NCI-H1048 (cell line): ENCODE measurements at regions not wholly inside any gene's neighbourhood (a gene's known extent, or its start where the extent isn't known, plus 50 kb on each side); places are given as distances from the start of the nearest gene placed in this dataset.
"Not testable (repeated sequence)": the region's sequence is repeated elsewhere in the genome, so short reads cannot be mapped to it uniquely, and the experiment has no call there.

ENCODE experiments used
- DNase-seq: peaks from one replicate; lab custom pipeline; 2025; lab: John Stamatoyannopoulos, UW

DNA sequence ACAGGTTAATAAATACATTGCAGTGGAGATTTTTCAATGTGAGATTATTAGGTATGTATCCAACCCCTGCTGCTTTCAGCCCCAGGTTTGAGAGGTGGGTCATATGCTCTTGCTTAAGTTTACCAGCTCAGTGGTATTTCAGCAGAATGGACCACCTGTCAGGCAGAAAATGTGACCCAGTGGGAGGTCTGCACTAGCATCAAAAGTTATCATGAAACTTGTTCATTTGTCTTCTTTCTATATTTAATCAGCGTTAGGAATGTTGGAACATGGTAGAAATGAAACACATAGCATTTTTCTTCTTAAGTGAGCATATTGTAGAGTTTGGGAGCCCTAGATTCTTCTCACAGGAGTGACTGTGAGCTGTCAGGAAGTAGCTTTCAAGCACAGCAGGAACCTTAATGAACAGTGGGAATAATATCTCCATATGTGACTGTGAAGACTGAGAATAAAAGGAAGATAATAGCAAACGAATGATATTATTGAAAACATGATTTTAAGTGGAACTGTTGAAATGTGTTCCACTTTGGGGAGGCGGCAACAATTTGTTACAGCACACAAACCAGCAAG, 596.9 kb upstream of the CDH6 start:
- DNase-seq = no peak

GRCh38 chr5:30594331-30594730, 599.2 kb upstream of the CDH6 start:
- DNase-seq = no peak

- DNase-seq = no peak
These were observed 600.7 kb upstream of the CDH6 start for GRCh38 chr5:30592833-30593232.

DNA sequence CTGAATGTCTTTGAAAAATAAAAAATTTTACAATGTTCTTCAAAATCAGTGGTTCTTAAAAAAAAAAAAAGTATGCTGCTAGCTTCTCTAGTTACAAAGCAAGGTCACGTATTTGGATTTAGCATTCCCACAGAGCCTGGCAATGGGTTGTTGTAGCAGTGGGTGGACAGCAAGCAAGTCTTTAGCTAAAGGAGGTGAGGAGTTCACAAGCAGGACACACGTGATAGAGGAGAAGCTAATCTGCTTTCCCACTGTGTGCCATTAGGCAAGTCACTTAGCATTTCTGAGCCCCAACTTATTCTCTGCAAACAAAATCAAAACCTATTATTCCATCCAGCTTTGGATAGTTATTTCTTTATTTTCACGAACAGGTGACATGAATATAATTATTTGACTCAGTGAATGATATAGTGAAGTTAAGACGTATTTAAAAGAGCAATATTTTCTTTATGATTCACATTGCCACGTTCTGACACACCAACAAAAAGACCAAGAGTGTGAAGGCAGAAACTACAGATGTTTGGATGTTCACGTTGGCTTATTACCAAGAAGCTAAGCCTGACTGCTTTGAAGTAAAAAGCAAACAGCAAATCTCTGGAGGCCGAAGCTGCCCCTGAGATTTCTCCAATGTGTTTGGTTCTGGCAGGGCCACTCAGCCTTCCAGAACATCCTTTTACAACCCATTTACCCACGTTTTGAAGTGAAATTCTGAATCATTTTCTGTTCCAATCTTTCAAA, 612.1 kb upstream of the CDH6 start:
- no peak for DNase-seq

- no peak for DNase-seq
These were observed 618.7 kb upstream of the CDH6 start for GRCh38 chr5:30574761-30575160.

- no peak for DNase-seq
These were observed 621.2 kb upstream of the CDH6 start for GRCh38 chr5:30572279-30572678.

DNA sequence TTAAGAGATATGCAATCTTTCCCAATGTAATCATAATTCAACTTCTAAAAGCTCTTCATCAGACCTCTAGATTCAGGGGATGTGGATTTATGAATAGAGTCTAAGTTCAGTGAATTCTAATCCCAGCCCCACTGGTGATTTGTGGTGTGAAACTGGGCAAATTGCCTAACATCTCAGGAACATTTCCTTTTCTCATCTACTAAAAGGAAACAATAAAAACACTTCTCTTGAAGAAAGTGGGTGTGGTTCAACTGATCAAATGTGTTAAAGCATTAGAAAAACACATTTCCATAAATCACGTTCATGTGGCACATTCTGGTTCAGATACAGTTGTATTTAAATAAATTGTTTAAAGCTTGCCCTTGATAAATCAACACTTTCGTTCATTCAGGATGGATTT, 631.7 kb upstream of the CDH6 start:
- DNase-seq = no peak

- no peak for DNase-seq
These were observed 641.9 kb upstream of the CDH6 start for GRCh38 chr5:30551618-30552017.

GRCh38 chr5:30548580-30549305, 644.7 kb upstream of the CDH6 start:
- DNase-seq = no peak

DNA sequence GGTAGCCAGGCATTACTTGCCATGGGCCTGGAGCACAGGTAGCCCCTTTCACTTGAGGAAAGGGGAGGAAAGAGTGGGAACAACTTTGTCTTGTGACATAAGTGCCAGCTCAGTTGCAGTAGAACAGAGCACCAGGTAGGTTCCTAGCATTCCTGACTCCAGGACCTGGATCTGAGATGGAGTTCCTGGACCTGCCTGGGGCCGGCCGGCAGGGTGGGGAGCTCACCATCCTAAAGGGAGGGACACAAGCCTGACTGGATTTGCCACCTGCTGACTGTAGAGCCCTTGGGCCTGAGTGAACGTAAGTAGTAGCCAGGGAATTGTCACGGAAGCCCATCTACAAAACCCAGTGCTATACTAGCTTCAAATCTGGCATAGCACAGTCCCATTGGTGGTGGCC, 653.3 kb upstream of the CDH6 start:
- DNase-seq = no peak

DNA sequence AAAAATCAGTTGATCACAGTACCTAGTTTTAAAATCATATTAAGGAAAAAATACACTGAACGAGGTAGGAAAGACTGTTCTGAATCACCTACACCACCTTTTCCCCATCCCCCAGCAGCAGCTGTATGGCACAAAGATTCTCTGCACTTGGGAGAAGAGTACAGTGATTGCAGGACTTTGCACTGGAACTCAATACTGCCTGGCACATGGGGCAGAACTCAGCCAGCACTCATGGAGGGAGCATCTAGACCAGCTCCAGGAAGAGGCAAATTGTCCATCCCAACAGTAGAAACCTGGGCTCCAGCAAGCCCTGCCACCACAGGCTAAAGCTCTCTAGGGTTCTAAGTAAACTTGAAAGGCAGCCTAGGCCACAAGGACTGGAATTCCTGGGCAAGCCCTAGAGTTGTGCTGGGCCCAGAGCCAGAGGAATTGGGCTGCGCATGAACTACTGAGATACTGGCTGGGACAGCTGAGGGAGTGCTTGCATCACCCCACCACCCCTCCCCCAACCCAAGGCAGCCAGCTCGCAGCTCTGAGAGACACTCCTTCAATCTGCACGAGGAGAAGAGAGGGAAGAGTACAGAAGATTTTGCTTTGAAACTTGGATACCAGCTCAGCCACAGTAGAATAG, 654.4 kb upstream of the CDH6 start:
- no peak for DNase-seq

DNA sequence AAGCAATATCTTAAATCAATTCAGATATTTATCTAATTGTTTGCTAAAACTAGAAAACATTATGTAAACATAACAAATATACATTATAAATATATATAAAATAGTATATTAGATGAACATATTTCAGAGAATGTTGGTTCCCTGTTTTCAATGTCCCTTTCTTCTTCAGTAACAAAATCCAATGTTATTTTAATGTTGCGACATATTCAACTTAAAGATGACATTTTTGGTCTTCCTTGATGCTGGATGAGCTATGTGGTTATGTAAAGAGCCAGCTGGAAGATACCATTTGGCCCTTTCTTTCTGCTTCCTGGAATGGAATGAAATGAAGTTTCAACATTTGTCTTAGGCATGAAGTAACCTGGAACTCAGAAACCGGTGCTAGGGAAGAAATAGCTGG, 668.1 kb upstream of the CDH6 start:
- DNase-seq = no peak

- DNase-seq = no peak
These were observed 669.1 kb upstream of the CDH6 start for GRCh38 chr5:30524428-30524827.

DNA sequence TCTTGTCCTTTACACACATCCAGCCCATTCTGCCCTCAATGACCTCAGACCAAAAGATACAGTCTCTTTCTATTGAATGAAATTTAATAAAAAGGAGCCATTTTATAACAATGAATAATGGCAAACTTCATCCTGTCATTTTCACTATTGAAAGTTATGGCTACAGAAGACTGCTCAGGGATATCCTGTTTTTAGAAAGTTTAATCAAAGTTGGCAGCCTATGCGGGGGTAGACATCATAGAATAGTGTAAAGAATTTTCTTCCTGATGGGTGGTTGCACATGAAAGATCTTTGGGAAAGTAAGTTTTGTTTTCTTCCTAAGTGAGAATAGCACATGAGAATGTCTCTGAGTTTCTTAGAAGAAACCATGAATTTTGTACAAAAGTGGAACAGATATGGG, 670.4 kb upstream of the CDH6 start:
- DNase-seq = no peak

GRCh38 chr5:30505014-30505886, 688.2 kb upstream of the CDH6 start:
- no peak for DNase-seq

DNA sequence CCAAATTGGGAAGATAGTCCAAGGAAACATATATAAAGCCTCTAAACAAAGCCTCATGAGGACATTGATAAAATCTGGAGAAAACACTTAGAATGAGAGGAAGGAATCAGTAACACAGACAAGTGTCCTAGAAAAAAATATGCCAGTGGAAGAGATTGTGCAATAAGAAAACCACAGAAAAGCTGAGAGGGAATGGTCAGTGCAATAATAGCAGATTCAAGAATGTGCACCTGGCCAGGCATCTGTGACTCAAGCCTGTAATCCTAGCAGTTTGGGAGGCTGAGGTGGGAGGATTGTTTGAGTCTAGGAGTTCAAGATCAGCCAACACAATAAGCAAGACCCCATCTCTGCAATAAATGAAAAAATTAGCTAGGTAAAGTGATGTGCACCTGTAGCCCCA, 691.2 kb upstream of the CDH6 start:
- DNase-seq = no peak

DNA sequence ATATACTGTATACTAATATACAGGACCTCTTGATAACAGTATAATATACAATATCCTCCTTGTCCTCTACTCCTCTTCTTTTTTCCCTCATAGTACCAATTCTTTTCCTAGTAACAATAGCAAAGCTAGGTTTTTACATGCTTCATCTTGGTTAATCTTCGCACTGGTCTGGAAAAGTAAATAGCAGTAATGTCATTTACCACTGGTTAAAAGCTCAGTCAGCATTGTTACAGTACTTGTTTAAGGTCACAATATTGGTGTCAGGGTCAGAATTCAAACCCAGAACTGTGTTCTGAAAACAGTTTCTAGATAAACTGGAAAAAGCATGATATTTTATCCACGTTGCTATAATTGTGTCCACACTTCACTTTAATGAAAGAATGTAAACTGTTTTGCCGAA, 692.4 kb upstream of the CDH6 start:
- no peak for DNase-seq

- DNase-seq = no peak
These were observed 693.0 kb upstream of the CDH6 start for GRCh38 chr5:30500513-30500912.

DNA sequence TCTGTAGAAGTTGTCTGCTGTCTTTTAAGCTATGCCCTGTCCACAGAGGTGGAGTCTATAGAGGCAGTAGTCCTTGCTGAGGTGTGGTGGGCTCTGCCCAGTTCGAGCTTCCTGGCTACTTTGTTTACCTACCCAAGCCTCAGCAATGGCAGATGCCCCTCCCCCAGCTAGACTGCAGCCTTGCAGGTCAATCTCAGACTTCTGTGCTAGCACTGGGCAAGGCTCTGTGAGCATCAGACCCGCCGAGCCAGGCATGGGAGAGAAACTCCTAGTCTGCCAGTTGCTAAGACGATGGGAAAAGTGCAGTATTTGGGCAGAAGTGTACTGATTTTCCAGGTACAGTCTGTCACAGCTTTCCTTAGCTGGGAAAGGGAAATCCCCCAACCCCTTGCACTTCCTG, 694.1 kb upstream of the CDH6 start:
- no peak for DNase-seq

DNA sequence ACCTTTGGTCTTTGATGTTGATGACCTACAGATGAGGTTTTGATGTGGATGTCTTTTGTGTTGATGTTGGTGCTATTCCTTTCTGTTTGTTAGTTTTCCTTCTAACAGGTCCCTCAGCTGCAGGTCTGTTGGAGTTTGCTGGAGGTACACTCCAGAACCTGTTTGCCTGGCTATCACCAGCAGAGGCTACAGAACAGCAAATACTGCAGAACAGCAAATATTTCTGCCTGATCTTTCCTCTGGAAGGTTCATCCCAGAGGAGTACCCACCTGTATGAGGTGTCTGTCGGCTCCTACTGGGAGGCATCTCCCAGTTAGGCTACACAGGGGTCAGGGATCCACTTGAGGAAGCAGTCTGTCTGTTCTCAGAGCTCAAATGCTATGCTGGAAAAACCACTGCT, 694.5 kb upstream of the CDH6 start:
- no peak for DNase-seq

DNA sequence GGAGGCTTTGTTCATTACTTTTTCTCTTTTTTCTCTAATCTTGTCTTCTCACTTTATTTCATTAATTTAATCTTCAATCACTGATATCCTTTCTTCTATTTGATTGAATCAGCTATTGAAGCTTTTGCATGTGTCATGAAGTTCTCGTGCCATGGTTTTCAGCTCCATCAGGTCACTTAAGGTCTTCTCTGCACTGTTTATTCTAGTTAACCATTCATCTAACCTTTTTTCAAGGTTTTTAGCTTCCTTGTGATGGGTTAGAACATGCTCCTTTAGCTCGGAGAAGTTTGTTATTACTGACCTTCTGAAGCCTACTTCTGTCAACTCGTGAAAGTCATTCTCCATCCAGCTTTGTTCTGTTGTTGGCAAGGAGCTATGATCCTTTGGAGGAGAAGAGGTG, 695.0 kb upstream of the CDH6 start:
- DNase-seq = not testable (repeated sequence)

DNA sequence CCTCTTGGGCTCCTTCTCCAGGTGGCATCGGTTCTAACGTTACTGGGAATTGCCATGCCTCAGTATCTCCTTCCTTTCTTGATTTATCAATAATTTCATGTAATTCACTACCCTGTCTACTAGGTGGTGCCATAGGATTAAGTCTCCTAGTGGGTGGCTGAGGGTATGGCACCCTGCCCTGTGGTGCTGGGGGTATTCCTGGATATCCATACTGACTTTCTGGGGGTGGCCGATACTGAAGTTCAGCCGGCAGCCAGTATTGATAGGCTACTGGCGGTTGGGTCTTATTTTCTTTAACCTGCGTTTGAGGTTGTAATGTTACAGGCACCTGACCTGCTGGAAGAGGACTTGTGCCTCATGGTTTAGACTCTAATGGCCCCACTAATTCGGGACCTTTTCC, 699.4 kb upstream of the CDH6 start:
- DNase-seq = not testable (repeated sequence)
